Neural crest cell (in vitro differentiated cells): ENCODE measurements at regions not wholly inside any gene's neighbourhood (a gene's known extent, or its start where the extent isn't known, plus 50 kb on each side); places are given as distances from the start of the nearest gene placed in this dataset.

ENCODE experiments used
- DNase-seq: peaks from one replicate; pipeline ENCODE4 v3.0.0; 2021; ENCODE audit warnings: low read depth, mixed read lengths, low spot score
- H3K27ac Mint-ChIP-seq: one replicate; pipeline ENCODE4 v1.8.0; 2021; ENCODE audit warnings: mild to moderate bottlenecking, mixed read lengths; ENCODE audit not compliant: unreplicated experiment
- H3K27me3 Mint-ChIP-seq: 2 replicates; pipeline ENCODE4 v1.8.0; 2021; ENCODE audit warnings: low read depth, mild to moderate bottlenecking, mixed read lengths
- H3K36me3 Mint-ChIP-seq: 2 replicates; pipeline ENCODE4 v1.8.0; 2021; ENCODE audit warnings: low read depth, mild to moderate bottlenecking, mixed read lengths
- H3K4me1 Mint-ChIP-seq: 2 replicates; pipeline ENCODE4 v1.8.0; 2021; ENCODE audit warnings: mixed read lengths
- H3K4me3 Mint-ChIP-seq: one replicate; pipeline ENCODE4 v1.8.0; 2021; ENCODE audit warnings: mild to moderate bottlenecking, mixed read lengths
- H3K9me3 Mint-ChIP-seq: 2 replicates; pipeline ENCODE4 v1.8.0; 2021; ENCODE audit warnings: mixed read lengths
- CTCF ChIP-seq: fragments of 200-600 bp; sonication (generic); conservative IDR thresholded peaks from 2 replicates; pipeline ENCODE4 v1.5.0; 2021; ENCODE audit warnings: antibody characterized with exemption, mild to moderate bottlenecking

DNA sequence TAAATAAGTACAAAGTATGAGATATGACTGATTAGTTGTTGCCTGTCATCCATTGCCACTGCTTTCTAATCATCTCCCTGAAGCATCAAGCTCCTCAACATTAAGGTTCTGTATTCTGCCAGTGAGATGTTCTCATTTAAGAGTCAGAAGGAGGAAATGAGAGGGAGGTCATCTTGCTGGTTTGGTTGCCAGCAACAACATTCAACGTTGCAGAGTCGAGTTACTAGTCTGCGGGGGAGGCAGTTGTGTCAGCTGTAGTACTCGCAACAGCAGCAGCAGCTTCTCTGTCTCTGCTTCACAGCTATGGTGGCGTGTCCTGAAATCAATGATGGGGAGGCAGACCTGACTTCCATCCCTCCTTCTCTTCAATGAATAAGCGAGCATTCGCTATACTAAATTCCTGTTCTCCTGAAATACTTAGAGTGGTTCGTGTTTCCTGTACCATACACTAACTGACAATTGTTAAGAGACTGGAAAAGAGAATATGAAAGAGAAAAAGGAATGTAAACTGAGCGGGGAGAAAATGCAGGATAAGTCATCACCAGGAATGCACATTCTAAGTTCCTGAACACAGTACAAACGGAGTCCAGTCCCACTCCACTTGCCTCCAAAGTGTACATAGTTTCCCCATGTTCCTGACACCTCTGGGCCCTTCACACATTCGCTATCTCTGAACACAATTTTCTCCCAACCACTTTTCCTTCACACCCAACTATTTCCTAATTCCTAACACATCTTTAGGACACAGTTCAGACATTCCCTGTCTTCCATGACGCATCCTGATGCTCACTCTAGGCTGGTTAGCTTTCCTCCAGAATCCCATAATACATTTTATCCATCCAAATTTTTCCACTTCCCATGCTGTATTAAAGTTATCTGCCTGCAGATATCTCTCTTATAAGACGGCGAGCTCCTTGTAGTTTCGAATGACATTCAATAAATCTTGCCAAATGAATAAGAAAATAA, 263.0 kb downstream of the KLF12 start:
- Mint-ChIP-seq H3K27ac (no peak overlapping the region), H3K27me3 (no peaks in the 10 kb centered on the region), H3K4me3 (no peak overlapping the region), H3K4me1 (peaks cover 3% of the 10 kb centered on the region), H3K36me3 (no peaks in the 10 kb centered on the region), H3K9me3 (no peaks in the 10 kb centered on the region)
- TF ChIP-seq CTCF = no peak
- no peak for DNase-seq

DNA sequence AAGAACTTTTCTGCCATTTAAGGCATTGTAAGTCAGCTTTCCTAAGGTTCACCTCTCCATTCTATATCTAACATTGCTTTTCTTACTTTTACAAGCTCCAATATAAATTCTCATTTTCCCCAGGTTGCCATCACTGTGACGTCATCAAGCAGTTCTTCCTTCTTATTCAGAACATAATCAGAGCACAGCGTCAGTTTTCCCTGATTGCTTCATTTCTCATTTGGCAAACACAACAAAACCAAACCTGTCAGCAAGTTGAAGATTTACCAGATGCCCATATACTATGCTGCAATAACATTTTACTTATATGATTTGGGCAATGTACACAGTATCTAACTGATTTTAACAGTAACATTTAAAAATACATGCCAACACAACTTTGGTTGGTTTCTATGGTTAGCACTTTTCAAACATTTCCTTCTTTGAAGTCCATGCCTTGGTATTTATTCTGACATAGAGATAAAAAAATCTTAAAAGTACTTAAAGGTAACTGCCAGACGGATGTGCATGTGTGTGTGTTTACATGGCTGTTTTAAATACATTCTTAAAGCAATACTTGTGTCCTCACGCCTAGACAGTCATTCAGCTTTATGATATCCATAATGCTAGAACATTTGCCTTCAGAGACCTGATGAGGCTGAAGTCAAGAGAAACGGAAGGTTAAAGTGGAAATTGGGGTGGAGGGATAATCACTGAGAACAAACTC, 264.0 kb downstream of the KLF12 start:
- TF ChIP-seq CTCF = no peak
- no peak for DNase-seq
- H3K36me3 Mint-ChIP-seq = no peaks in the 10 kb centered on the region
- no peak overlapping the region for H3K4me3 Mint-ChIP-seq
- no peaks in the 10 kb centered on the region for H3K9me3 Mint-ChIP-seq
- H3K4me1 Mint-ChIP-seq = peaks cover 3% of the 10 kb centered on the region
- no peaks in the 10 kb centered on the region for H3K27me3 Mint-ChIP-seq
- no peak overlapping the region for H3K27ac Mint-ChIP-seq

DNA sequence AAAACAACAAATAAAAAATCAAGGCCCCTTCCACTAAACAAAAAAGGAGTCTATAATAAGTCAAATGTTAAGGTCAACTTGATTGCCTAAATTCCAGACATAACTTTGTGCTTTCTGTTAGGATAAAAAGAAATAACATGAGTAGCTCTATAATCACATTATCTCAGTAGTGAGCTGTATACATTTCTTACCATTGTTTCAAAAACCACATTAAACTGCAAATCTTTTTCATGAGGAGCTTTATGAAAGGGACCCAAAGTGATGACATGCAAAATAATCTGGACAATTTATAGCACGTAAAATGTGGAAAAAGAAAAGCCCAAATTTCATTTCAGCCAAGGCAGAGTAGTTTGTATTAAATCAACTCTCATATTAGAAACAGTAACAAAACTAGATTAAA, 269.2 kb downstream of the KLF12 start:
- no peak for DNase-seq
- Mint-ChIP-seq H3K4me1 (no peaks in the 10 kb centered on the region), H3K36me3 (no peaks in the 10 kb centered on the region), H3K27ac (no peak overlapping the region), H3K4me3 (no peak overlapping the region), H3K27me3 (no peaks in the 10 kb centered on the region), H3K9me3 (no peaks in the 10 kb centered on the region)
- TF ChIP-seq CTCF = no peak

- no peak overlapping the region for H3K4me3 Mint-ChIP-seq
- no peaks in the 10 kb centered on the region for H3K4me1 Mint-ChIP-seq
- no peak for TF ChIP-seq CTCF
- H3K27ac Mint-ChIP-seq = no peak overlapping the region
- DNase-seq = no peak
- no peaks in the 10 kb centered on the region for H3K36me3 Mint-ChIP-seq
- H3K27me3 Mint-ChIP-seq = no peaks in the 10 kb centered on the region
- no peaks in the 10 kb centered on the region for H3K9me3 Mint-ChIP-seq
Measured at GRCh38 chr13:73861136-73861535, 273.1 kb downstream of the KLF12 start.

DNA sequence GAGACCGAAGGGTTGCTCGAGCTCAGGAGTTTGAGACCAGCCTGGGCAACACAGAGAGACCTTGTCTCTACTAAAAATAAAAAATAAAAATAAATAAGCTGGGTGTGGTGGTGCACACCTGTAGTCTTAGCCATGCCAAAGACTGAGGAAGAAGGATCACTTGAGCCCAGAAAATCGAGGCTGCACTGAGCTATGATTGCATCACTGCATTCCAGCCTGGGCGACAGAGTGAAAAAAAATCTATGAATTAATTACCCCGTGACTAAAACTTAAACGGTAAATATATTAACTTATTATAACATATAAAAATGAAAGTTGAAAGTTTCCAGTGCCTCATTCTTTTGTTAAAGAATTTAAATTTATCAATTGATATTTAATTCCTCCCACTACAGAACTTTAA, 273.7 kb downstream of the KLF12 start:
- Mint-ChIP-seq H3K4me3 (no peak overlapping the region), H3K27me3 (no peaks in the 10 kb centered on the region), H3K9me3 (no peaks in the 10 kb centered on the region), H3K36me3 (no peaks in the 10 kb centered on the region), H3K27ac (no peak overlapping the region), H3K4me1 (no peaks in the 10 kb centered on the region)
- DNase-seq = no peak
- no peak for TF ChIP-seq CTCF
